ENCODE measurements at regions not wholly inside any gene's neighbourhood (a gene's known extent, or its start where the extent isn't known, plus 50 kb on each side); places are given as distances from the start of the nearest gene placed in this dataset.

DNA sequence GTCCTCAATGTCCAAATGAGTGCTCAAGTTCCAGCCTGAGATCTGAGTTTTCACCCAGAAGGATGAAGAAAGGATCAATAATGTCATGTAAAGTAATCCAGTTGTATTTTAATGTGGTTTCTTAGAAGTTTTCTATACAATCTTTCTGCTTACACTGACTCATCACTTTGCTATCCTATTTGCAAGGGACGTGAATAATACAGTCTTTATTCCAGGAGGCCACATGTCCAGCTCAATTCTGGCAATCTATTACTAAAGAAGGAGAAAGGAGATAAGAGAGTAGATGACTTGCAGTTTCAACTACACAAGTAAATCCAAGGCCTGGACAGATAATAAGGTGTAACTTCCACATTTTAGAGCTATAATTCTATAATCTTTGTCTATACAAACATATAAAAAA, 601.1 kb upstream of the SETBP1 start:
- TF ChIP-seq, protein P1, sequence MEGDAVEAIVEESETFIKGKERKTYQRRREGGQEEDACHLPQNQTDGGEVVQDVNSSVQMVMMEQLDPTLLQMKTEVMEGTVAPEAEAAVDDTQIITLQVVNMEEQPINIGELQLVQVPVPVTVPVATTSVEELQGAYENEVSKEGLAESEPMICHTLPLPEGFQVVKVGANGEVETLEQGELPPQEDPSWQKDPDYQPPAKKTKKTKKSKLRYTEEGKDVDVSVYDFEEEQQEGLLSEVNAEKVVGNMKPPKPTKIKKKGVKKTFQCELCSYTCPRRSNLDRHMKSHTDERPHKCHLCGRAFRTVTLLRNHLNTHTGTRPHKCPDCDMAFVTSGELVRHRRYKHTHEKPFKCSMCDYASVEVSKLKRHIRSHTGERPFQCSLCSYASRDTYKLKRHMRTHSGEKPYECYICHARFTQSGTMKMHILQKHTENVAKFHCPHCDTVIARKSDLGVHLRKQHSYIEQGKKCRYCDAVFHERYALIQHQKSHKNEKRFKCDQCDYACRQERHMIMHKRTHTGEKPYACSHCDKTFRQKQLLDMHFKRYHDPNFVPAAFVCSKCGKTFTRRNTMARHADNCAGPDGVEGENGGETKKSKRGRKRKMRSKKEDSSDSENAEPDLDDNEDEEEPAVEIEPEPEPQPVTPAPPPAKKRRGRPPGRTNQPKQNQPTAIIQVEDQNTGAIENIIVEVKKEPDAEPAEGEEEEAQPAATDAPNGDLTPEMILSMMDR (IDR thresholded peaks at IDR 0.05): no peak
- Histone ChIP-seq H3K4me3 (no peak overlapping the region), H3K27ac (no peak overlapping the region)
- DNase-seq (ENCODE audit: low spot score): no peak

DNA sequence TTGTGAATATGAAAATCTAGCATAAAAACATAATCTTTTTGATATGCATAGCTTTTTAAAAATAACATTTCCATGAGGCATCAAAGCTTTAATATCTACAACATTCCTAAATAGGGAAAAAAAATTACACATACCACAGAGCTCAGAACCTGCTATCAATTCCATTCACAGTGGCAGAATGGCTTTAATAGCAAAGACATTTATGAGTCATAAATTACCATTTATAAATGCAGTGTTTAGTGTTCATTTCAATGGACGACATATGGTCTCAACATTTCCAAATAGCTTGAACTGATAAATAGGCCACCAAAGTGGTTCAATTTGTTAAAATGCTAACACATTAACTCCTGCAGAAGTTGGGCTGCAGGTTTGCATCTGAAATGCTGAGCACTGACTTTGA, 600.6 kb upstream of the SETBP1 start:
- H3K4me3 ChIP-seq: no peak overlapping the region
- TF ChIP-seq, protein P1 (IDR thresholded peaks at IDR 0.05): no peak
- no peak for DNase-seq (ENCODE audit: low spot score)
- no peak overlapping the region for H3K27ac ChIP-seq

DNA sequence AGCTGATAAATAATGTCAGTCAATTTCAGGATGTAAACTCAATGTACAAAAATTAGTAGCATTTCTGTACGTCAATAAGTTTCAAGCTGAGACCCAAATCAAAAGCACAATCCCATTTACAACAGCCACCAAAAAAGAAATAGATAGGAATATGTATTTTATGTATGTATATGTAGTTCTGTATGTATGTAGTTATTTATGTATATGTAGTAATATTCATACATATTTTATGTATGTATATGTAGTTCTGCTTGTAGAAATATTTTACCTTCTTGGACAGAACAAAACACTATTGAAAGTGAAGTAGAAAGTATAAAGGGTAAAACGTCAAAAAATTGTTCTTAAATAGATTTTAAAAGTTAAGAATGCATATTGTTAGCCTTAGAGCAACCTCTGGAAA, 591.0 kb upstream of the SETBP1 start:
- TF ChIP-seq, protein P1 (IDR thresholded peaks at IDR 0.05): no peak
- Histone ChIP-seq H3K27ac (no peak overlapping the region), H3K4me3 (no peak overlapping the region)
- no peak for DNase-seq (ENCODE audit: low spot score)

DNA sequence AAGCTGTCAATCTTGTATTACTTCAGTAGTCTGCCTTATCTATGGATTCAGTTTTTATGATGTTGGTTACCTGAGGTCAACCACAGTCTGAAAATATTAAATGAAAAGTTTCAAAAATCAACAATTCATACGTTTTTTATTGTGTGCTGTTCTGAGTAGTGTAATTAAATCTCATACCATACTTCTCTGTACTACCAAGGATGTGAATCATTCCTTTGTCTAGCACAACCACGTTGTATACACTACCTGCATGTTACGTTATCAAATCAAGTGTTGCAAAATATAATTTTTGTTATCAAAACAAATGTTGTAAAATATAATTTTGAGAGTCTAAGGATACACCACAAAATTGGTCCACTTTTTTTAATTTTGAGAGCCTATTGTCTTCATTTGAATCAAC, 590.2 kb upstream of the SETBP1 start:
- DNase-seq (ENCODE audit: low spot score): no peak
- no peak overlapping the region for H3K4me3 ChIP-seq
- no peak overlapping the region for H3K27ac ChIP-seq
- TF ChIP-seq, protein P1 (IDR thresholded peaks at IDR 0.05): no peak

DNA sequence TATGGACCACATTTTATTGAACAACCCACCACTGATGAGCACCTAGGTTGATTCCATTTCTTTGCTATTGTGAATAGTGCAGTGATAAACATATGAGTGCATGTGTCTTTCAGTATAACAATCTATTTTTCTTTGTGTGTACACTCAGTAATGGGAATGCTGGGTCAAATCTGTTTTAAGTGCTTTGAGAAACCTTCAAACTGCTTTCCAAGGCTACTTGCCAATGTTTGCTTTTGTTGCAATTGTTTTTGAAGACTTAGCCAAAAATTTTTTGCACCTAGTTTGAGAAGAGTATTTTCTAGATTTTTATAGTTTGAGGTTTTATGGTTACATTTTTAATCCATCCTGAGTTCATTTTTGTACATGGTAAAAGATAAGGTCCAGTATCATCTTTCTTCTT, 587.4 kb upstream of the SETBP1 start:
- H3K27ac ChIP-seq: no peak overlapping the region
- TF ChIP-seq, protein P1 (IDR thresholded peaks at IDR 0.05): no peak
- H3K4me3 ChIP-seq: no peak overlapping the region
- DNase-seq (ENCODE audit: low spot score): no peak

DNA sequence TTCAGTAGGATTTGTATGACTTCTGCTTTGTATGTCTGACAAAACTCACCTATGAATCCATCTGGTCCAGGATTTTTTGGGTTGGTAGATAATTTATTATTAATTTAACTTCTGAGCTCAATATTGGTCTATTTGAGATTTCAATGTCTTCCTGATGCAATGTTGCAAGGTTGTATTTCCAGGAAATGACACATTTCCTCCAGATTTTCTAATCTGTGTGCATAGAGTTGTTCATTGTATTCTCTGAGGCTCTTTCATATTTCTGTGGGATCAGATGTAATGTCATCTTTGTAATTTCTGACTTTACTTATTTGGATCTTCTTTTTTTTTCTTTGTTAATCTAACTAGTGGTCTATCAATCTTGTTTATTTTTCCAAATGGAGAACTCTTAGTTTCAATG, 584.7 kb upstream of the SETBP1 start:
- DNase-seq (ENCODE audit: low spot score): no peak
- H3K27ac ChIP-seq: no peak overlapping the region
- no peak overlapping the region for H3K4me3 ChIP-seq
- TF ChIP-seq, protein P1 (IDR thresholded peaks at IDR 0.05): no peak

DNA sequence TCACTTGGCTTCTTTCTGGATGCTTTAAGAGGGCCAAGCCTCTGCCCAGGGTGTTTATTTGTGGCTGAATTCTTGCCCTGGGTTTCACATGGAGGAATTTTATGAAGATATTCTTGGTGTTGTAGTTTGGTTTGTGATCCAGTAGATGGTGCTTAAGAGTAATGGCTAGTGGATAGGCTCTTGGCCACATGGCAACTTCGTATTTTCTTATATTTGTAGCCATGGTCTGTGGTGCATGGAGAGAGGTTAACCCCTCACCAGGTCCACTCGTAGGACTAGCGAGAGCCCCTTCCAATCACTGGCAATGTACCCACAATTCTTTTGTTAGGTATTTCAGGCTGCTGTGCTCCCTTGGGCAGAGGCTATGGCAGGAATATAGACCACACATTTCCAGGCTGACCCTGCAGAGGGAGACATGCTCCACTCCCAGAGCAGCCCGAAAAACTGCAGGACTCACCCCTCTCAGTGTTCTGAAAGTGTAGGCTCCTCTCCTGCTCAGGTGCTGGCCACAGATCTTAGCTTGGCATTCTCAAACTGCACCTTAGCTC, 582.1 kb upstream of the SETBP1 start:
- TF ChIP-seq, protein P1 (IDR thresholded peaks at IDR 0.05): no peak
- H3K4me3 ChIP-seq: no peak overlapping the region
- H3K27ac ChIP-seq: no peak overlapping the region
- DNase-seq (ENCODE audit: low spot score): no peak

All from coronary artery (tissue), 2 donors.